HCT116 (cell line): ENCODE measurements at regions not wholly inside any gene's neighbourhood (a gene's known extent, or its start where the extent isn't known, plus 50 kb on each side); places are given as distances from the start of the nearest gene placed in this dataset.
A peak's percentile ranks its signal among the peaks of the same experiment; 100 is the strongest.

Experiments
- CBX3 ChIP-seq: IDR thresholded peaks from 2 replicates; pipeline ENCODE4 v1.6.1; 2012; ENCODE audit warnings: low read depth
- CEBPB ChIP-seq: IDR thresholded peaks from 2 replicates; pipeline ENCODE4 v1.6.1; 2012; ENCODE audit warnings: low read depth
- CTCF ChIP-seq, 3 experiments: fragments of 200-600 bp in 1 of 3; sonication (generic) in 1 of 3; IDR thresholded peaks in 2 of 3; conservative IDR thresholded peaks in 1 of 3; 2 replicates each; pipeline ENCODE4 v1.5.1; 2012 to 2017; ENCODE audit warnings: low read depth in 2 of 3, low read length in 2 of 3, antibody characterized with exemption in 1 of 3, borderline replicate concordance in 1 of 3, control low read depth in 1 of 3, mild to moderate bottlenecking in 1 of 3, mixed read lengths in 1 of 3, mixed run types in 1 of 3, moderate library complexity in 1 of 3; ENCODE audit not compliant: insufficient read depth in 1 of 3
- EGR1 ChIP-seq: IDR thresholded peaks from 2 replicates; pipeline ENCODE4 v1.6.1; 2012; ENCODE audit warnings: low read depth
- EZH2 ChIP-seq: fragments of 200-600 bp; sonication (generic); IDR thresholded peaks from 2 replicates; pipeline ENCODE4 v1.6.1; 2017; ENCODE audit warnings: antibody characterized with exemption, mixed run types
- EZH2phosphoT487 ChIP-seq: fragments of 200-600 bp; IDR thresholded peaks from 2 replicates; pipeline ENCODE4 v1.6.1; 2018; ENCODE audit warnings: antibody characterized with exemption, borderline replicate concordance
- MAX ChIP-seq: IDR thresholded peaks from 2 replicates; pipeline ENCODE4 v1.6.1; 2012
- POLR2A ChIP-seq: IDR thresholded peaks from 2 replicates; pipeline ENCODE4 v1.7.0; 2011; ENCODE audit warnings: borderline replicate concordance; ENCODE audit not compliant: insufficient read depth, insufficient read length; ENCODE audit errors: extremely low read depth
- POLR2AphosphoS5 ChIP-seq: IDR thresholded peaks from 2 replicates; pipeline ENCODE4 v1.6.1; 2011; ENCODE audit warnings: mild to moderate bottlenecking, low read depth, low read length, moderate library complexity
- RAD21 ChIP-seq: IDR thresholded peaks from 2 replicates; pipeline ENCODE4 v1.6.1; 2012; ENCODE audit warnings: low read depth, mild to moderate bottlenecking
- SIN3A ChIP-seq: IDR thresholded peaks from 2 replicates; pipeline ENCODE4 v1.6.1; 2012; ENCODE audit warnings: low read depth
- TCF7L2 ChIP-seq: IDR thresholded peaks from 2 replicates; pipeline ENCODE4 v1.7.0; 2011; ENCODE audit warnings: borderline replicate concordance, inconsistent platforms; ENCODE audit not compliant: insufficient read depth, insufficient read length; ENCODE audit errors: extremely low read depth
- YY1 ChIP-seq: IDR thresholded peaks from 2 replicates; pipeline ENCODE4 v1.6.1; 2011; ENCODE audit warnings: low read length, low read depth, moderate library complexity, mild to moderate bottlenecking; ENCODE audit not compliant: insufficient replicate concordance; ENCODE audit errors: extremely low read depth
- ZNF274 ChIP-seq: fragments of 200-500 bp; sonication (Bioruptor generic); IDR thresholded peaks from 2 replicates; pipeline ENCODE4 v1.6.1; 2014; ENCODE audit warnings: mild to moderate bottlenecking, low read depth, low read length, inconsistent platforms

GRCh38 chr10:21315645-21316220 lies 209.7 kb downstream of the SKIDA1 start:
- TF ChIP-seq MAX: no peak
- TF ChIP-seq CEBPB: no peak
- no peak for TF ChIP-seq EGR1
- no peak for TF ChIP-seq CTCF (IDR thresholded peaks at IDR 0.05 in 2 of 3, conservative IDR thresholded peaks at IDR 0.05 in 1 of 3; ENCODE audit: borderline replicate concordance in 1 of 3, insufficient read depth in 1 of 3, low read depth in 2 of 3, low read length in 2 of 3)
- no peak for TF ChIP-seq POLR2AphosphoS5
- no peak for TF ChIP-seq EZH2
- peak; percentile 55 for TF ChIP-seq POLR2A
- TF ChIP-seq RAD21: no peak
- peak; percentile 47 for TF ChIP-seq TCF7L2
- no peak for TF ChIP-seq ZNF274
- TF ChIP-seq EZH2phosphoT487: no peak
- TF ChIP-seq SIN3A: no peak
- no peak for TF ChIP-seq CBX3
- TF ChIP-seq YY1: no peak
